ENCODE measurements at regions not wholly inside any gene's neighbourhood (a gene's known extent, or its start where the extent isn't known, plus 50 kb on each side); places are given as distances from the start of the nearest gene placed in this dataset.

- TF ChIP-seq POLR2AphosphoS5 (IDR thresholded peaks at IDR 0.05; ENCODE audit: low read depth, low read length) (no peak), TAF1 (IDR thresholded peaks at IDR 0.05; ENCODE audit: borderline replicate concordance, insufficient read depth, low read length) (no peak), SIN3A (IDR thresholded peaks at IDR 0.05; ENCODE audit: borderline replicate concordance, insufficient read depth, low read length) (no peak), FOXP2 (optimal IDR thresholded peaks at IDR 0.05; ENCODE audit: borderline replicate concordance, extremely low read depth, extremely low read length, insufficient read depth) (no peak)
- TF ChIP-seq, protein P1, sequence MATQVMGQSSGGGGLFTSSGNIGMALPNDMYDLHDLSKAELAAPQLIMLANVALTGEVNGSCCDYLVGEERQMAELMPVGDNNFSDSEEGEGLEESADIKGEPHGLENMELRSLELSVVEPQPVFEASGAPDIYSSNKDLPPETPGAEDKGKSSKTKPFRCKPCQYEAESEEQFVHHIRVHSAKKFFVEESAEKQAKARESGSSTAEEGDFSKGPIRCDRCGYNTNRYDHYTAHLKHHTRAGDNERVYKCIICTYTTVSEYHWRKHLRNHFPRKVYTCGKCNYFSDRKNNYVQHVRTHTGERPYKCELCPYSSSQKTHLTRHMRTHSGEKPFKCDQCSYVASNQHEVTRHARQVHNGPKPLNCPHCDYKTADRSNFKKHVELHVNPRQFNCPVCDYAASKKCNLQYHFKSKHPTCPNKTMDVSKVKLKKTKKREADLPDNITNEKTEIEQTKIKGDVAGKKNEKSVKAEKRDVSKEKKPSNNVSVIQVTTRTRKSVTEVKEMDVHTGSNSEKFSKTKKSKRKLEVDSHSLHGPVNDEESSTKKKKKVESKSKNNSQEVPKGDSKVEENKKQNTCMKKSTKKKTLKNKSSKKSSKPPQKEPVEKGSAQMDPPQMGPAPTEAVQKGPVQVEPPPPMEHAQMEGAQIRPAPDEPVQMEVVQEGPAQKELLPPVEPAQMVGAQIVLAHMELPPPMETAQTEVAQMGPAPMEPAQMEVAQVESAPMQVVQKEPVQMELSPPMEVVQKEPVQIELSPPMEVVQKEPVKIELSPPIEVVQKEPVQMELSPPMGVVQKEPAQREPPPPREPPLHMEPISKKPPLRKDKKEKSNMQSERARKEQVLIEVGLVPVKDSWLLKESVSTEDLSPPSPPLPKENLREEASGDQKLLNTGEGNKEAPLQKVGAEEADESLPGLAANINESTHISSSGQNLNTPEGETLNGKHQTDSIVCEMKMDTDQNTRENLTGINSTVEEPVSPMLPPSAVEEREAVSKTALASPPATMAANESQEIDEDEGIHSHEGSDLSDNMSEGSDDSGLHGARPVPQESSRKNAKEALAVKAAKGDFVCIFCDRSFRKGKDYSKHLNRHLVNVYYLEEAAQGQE (IDR thresholded peaks at IDR 0.05; ENCODE audit: insufficient read depth in 1 of 2, low read depth in 2 of 2, low read length in 2 of 2): no peak
These were observed 226.1 kb upstream of the PRKD1 start for GRCh38 chr14:30153717-30154116.
